ENCODE measurements at regions not wholly inside any gene's neighbourhood (a gene's known extent, or its start where the extent isn't known, plus 50 kb on each side); places are given as distances from the start of the nearest gene placed in this dataset.

DNA sequence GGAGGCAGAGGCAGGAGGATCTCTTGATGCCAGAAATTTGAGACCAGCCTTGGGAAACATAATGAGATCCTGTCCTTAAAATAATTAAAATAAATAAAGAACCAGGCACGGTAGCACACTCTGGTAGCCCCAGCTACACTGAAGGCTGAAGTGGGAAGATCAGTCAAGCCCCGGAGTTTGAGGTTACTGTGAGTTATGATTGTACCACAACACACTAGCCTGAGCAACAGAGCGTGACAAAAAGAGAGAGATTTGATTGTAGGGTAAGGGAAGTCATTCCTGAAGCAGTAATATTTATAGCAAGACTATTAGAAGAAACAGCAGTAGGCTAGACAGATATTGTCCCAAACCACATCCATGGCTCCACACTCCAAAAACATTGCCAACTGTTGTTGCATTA, 1408.4 kb upstream of the TENM4 start:
- DNase-seq (ENCODE audit: low read depth) = no peak

DNA sequence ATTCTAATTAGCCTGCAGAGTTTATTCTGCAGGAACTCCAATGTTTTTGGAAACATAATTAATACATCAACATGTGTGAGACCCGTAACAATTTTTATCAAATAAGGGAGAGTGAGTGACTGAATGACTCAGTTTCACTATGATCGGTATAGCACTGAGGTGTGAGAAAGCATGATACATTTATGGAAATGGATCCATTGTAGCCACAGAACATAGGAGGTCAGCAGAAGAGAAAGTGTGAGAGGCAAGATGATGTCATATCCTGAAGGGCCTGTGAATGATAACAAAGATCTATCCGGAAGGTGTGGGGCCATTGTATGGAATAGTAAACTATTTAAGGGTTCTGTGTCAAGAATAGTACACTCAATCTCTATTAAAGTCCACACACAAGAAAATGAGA, 1406.1 kb upstream of the TENM4 start:
- no peak for DNase-seq (ENCODE audit: low read depth)

DNA sequence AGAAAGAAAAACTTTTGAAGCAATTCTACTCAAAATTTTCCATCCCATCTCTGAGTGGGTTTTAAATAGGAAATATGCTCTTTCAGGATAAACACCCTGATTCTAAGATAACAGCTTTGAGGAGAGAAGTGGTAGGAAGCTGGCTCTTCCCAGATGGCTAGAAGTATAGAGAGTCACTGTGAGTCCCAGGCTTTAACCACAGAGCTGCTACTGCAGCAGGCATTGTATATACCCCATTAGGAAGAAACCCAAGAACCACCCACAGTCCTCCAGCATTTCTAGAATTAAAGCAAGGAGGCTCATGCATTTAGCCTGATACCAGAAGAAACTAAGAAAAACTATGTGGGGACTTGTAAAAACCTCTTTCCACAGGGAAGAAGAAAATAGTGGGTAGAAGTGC, 1405.6 kb upstream of the TENM4 start:
- DNase-seq (ENCODE audit: low read depth) = no peak

DNA sequence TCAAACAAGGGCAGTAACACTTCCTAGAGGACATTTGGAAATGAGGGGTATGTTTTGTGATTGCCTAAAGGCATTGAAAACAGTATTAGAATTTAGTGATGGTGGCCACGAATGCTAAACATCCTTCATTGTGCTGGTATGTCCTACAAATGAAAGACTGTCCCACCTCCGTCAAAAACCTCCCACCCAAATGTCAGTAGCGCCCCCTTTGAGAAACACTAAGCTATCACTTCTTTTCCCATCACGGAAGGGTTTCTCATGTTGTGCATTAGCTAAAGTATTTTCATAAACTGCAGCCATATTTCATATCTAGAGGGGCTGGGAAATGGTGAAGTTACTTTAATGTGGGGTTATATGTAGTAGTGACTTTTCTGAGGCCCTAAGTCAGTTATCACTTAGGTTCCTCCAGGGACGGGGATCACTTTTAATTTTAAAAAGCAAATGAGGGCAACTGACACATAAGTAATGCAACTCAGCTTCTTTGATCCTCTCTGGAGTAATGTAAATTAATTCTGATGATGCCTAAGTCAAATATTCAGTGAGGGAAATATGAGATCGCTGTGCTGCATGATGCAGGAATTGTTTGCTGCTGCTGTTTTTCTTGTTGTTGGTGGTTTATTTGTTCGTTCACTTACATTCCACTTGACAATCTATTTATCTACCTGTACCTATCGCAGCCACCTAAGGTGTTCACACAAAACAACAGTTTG, 1403.4 kb upstream of the TENM4 start:
- DNase-seq (ENCODE audit: low read depth) = no peak

DNA sequence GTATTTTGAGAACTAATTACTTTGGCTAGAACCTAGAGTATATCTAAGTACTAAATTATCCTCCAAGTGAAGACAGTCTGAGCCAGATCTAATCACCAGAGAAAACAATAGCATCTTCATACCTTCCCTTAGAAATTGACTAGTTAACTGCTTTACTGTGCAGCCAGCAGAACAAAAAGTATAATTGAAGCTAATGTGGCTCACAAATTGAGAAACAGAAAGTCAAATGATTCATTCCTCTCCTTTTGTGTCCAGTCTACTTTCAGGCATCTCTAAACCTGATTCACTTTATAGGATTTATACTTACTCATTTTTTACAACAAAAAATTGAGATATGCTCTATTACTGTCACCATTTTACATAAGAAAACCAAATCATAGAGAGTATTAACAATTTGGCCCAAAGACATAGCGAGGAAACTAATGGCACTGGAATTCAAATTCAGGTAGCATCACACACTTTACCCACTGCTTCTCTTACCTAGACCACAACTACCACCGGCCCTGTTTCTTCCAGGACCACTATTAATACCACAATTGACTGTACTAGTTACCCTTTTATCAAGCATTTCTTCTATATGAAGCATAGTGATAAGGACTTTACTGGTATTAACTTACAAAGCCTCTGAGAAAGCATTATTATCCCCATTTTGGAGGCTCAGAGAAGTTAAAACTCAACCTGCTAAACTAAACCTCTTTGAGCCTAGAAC, 1402.6 kb upstream of the TENM4 start:
- DNase-seq (ENCODE audit: low read depth) = no peak

DNA sequence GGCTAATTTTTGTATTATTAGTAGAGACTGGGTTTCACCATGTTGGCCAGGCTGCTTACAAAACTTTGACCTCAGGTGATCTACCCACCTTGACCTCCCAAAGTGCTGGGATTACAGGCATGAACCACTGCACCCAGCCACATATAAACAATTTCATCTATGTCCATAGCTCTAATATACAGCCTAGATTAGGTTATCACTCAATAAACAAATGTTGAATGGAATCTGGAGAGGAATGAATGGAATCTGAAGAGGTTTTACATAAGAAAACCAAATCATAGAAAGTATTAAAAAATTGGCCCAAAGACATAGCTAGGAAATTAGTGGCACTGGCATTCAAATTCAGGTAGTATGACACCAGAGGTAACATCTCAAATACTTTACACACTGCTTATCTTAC, 1401.4 kb upstream of the TENM4 start:
- DNase-seq (ENCODE audit: low read depth) = no peak

DNA sequence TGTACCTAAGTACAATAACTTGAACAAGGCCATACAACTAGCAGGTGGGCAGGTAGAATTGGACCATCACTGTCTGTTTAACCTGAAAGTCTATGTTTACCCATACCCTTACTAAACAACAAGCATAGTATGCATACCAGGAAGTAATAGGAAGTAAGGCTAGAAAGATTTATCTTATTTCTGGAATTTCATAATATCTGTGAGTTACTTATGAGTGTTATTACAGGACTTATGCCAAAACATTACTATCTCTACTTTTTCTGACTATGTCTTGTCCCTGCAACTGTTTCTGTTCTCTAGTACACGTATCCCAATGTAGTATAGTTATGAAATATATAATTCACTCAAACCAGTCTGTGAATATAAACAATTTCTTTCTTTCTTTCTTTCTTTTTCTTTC, 1400.8 kb upstream of the TENM4 start:
- no peak for DNase-seq (ENCODE audit: low read depth)

DNA sequence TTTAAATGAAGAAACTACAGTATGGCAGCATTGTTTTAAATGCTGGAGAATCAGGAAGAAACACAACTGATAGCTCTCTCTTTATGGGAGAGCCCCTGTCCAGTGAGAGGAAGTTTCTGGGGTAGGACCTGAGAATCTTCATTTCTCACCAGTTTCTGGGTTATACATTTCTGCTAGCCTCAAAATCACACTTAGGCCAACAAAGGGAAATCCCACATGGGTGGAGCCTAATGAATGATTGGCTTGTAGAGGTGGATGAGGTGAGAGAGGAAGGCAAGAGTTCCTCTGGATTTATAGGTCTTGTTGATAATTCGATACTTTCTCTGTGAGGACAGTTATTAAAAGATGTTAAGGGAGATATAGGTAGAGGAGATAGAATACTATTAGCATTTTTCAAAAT, 1397.3 kb upstream of the TENM4 start:
- DNase-seq (ENCODE audit: low read depth) = no peak

DNA sequence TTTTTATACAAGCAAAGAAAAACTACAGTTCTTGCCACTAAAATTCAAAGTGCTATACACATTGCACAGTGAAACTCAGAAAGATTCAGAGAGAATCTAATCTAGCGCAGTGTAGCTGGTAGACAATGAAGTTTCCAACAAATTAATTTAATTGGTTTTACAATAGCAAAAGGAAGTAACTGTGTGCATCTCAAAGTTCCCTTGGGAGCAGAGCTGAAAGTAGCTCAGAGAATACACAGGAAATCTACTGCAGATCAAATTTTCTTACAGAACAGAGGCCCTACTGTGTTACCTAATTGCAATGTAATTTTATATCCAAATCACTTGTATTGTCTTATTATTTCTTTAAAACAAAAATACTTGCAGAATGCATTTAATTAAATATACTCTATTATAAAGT, 1396.2 kb upstream of the TENM4 start:
- DNase-seq (ENCODE audit: low read depth) = no peak

DNA sequence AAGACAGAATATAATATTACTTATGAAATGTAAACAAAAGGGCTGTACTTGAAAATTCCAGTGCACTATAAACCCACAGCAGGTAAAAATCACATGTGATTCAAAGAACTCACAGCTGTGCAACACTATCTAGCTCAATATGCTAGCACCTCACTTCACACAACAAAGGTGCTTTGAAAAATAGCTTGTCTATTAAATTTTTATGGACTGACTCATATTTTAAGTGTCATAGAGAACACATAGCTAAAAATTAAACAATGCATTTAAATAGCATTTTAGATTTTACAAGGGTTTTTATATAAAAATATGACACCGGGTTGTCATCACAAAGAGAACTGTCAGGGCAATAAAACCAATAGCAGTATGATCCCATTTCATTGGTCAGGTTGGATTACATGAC, 1390.5 kb upstream of the TENM4 start:
- DNase-seq (ENCODE audit: low read depth) = no peak

DNA sequence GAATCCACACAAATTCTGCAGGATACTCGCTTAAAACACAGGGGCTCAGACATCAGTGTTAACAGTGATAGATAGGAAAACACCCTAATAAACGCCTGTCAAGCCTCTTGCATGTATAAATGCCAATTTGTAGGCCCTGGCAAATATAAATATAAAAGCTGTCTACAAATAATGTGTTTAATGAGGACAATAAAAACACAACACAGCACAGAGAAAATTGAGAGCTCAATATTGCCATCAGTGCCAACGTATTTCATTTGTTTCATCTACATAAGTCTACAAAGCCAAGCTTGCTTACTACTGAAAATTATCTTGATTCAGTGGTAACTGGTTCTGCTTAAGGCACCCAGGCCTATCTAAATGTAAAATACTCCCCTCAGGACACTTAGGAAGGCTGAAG, 1387.0 kb upstream of the TENM4 start:
- DNase-seq (ENCODE audit: low read depth) = no peak

DNA sequence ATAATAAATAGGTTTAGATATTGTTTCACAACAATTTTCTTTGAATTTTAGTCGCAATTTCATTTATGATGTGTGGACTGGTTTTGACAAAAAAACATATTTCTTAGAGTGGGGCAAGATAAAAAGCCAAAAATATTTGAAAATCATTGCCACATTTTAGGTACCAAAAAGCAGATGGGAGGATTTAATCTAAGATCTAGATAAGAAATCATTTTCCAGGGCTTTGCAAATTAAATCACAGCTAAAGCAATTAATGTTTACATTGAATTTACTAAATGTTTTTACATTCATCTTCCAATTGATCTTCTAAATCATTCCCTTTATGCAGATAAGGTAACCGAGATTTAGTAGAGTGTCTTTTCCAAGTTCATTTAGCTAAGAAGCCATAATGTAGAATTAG, 1386.0 kb upstream of the TENM4 start:
- no peak for DNase-seq (ENCODE audit: low read depth)

DNA sequence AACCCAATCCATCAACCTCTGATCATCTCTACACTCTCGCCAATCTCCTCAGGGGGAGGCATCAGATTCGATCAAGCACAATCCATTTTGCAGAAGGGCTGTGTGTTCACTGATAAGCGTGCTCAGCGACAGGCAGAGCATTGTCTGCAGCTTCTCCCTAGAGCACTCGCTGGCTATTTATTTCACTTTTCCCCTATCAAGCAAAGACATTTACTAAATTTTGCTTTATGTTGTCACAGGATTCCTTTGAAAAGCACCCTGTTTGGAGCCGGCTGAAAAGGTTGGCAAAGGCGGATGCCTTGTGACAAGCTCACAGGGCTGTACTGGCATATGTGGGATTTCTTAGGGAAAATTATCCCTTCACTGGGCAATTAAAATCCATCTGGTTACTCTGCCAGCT, 1381.5 kb upstream of the TENM4 start:
- DNase-seq (ENCODE audit: low read depth) = no peak

DNA sequence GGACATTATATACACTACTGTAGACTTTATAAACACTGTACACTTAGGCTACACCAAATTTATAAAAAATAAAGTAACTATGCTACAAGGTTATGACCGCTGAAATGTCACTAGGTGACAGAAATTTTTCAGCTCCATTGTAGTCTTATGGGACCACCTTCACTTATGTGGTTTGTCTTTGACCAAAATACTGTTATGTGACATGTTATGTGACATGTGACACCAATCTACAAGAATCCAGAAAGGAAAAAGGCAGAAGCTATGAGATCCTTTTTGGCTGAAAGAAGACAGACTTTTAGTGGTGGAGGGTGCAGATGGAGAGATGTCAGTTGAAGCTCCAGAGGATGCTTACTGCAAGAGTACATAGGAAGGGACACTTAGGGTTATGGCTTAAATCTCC, 1378.4 kb upstream of the TENM4 start:
- DNase-seq (ENCODE audit: low read depth) = no peak

DNA sequence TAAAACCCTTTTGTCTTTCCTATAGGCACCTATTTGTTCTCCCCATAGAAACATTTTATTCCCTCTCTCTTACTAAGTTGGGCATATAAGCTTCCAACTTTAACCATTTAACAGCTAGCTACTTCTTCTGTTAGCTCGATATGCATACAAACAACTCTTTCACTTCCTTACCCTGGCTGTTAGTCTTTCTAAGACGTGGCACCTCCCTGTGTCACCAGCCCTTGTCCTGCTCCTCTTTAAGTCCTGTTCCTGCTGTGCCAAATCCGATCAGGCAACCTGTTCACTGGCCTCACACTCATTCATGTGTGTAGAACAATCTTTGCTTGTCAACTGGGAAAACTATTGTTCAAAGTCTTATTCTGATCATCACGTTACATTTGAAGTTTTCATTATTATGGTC, 1376.1 kb upstream of the TENM4 start:
- DNase-seq (ENCODE audit: low read depth) = no peak

DNA sequence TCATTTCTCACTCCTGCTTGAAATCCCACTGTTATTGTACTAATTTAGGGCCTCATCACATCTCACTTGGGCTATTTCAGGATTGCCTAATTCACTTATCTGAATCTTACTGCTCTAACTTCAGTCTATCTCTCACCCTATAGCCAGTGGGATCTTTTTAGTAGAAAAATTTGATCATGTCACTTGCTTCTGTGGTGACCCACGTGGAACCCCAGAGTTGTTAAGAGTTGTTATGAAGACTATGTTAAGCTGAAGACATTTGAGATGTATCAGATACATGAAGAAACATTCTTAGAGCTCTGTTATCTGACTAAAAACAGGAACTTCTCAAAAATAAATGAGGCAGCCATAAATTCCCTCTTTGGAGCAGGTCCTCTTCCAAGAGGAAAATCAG, 1375.6 kb upstream of the TENM4 start:
- DNase-seq (ENCODE audit: low read depth) = no peak

DNA sequence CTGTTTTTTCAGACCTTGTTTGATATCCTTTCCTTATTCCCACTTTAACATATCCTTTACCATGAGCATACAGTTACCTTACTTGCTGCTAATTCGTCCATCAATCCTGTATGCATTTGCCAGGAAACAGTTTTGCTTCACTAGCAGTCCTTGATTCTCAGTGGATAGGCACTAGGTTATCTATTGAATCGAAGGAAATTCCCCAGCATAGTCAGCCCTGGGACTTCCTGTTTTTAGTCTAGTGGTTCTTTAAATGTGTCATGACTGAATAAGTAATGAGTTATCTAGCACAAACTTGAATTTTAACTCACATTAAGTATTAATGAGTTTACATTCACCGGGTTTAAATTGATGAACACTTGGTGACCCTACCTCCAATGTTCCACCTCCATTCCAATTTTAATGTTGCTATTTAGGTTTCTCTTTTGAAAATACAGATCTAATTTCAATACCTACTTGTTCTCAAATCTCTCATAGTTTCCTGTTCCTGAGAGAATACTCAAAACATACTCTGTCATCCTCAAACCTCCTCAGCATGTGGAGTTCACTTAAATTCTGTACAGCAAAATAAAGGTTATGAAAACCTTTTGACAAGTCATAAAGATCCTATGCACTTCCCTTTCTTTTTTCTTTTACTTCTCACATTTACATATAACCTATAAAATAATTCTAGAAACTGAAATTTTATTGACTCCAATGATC, 1375.1 kb upstream of the TENM4 start:
- DNase-seq (ENCODE audit: low read depth) = no peak

DNA sequence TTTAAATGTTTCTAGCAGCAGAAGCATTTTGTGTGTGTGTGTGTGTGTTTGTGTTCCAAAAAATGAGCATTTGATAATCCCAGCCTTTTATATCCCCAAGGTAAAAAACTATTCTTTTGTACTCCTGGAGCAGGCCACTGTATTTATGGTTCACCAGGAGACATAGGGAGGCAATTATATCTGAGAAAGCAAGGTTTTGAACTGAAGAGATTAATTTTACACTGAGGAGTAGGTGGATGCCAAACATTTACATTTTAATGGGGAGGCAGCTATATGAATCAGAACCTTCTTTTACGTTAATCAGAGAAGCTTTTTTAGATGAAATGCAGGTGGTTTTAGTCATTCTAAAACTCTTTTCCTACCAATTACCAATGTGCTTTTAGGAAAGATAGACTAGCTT, 1374.0 kb upstream of the TENM4 start:
- no peak for DNase-seq (ENCODE audit: low read depth)

DNA sequence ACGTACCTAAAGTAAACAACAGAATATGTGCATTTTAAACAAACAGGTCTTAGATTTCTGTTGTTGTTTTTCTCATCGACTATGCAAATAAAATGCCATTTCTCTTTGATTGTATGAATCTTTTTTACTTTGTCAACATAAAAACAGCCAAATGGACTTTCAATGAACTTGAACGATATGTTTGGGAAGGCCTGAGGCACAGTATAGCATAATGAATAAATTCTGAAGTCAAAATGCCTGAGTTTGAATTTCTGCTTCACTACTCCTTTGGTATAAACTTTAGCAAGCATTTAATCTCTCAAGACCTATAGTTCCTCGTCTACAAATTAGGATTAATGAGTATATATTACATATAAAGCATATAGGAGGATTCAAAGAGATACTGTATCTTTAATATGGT, 1369.9 kb upstream of the TENM4 start:
- no peak for DNase-seq (ENCODE audit: low read depth)

DNA sequence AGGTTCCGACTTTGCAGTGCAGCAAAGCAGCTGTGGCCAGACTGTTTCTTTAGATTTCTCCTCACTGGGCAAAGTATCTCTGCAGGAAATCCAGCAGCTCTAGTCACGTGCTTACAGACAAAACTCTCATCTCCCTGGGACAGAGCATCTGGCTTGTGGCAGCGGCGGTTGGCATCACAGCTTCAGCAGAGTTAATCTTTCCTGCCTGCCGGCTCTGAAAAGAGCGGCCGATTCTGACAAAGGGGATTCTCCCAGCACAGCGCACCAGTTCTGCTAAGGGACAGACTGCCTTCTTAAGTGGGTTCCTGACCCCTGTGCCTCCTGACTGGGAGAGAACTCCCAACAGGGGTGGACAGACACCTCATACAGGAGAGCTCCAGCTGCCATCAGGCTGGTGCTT, 1357.3 kb upstream of the TENM4 start:
- DNase-seq (ENCODE audit: low read depth) = no peak

DNA sequence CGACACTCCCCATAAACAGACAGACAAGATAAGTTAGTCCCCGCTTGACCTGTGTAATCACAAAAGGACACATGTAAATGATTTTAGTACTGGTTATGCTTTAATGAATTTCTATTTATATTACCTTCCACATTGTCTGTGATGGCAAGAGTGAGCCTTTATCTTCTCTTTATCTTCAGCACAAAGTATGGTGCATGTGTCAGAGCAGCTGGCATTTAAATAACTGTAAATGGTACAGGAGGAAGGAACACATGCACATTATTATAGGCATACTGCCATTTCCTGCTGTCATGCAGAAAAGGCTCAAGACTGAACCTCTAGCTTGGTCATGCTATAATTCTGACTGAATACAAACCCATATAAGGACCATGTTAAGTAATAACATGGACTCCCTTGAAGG, 1342.7 kb upstream of the TENM4 start:
- no peak for DNase-seq (ENCODE audit: low read depth)

DNA sequence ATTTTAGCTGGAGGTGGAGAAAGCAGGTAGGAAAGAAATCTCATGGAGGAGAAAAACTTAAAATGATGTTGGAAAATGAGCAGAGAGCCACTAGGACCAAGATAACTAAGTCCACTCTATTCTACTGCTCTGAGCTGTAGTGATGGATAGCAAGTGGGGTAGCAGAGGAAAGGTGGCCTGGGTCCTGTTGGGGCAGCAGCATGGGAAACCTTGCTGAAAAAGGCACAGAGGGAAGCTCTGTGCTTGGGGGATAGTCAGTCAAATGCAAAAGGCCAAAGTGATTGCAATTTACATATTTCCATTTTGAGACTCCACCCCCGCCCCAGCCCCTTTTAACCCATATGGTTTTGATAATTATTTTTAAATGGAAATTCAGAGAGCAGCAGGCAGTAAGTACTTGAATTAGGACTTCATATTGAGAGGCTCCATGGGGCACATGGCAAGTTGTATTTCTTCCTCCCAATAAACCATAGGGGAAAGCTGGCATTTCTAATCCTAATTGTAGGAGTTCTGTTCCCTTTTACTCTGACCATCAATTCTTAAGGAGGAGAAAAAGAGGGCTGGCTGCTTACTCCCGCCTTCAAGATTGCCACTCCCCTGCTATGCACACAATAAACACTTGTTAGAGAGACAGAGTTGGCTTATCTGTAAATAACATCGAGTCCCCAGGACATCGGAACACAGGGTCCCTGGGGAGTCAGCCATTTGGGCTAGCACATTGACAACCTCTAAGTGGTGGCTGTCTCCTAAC, 1341.5 kb upstream of the TENM4 start:
- no peak for DNase-seq (ENCODE audit: low read depth)
